ENCODE measurements at regions not wholly inside any gene's neighbourhood (a gene's known extent, or its start where the extent isn't known, plus 50 kb on each side); places are given as distances from the start of the nearest gene placed in this dataset.

GRCh38 chr2:19609266-19609665, 250.8 kb upstream of the OSR1 start:
- intact Hi-C loops (cut with micrococcal nuclease) = no loop called here

- intact Hi-C loops (cut with micrococcal nuclease) = no loop called here
Observed at GRCh38 chr2:19607931-19608771, 249.7 kb upstream of the OSR1 start.

GRCh38 chr2:19607400-19607799, 249.0 kb upstream of the OSR1 start:
- intact Hi-C loops (cut with micrococcal nuclease) = no loop called here

GRCh38 chr2:19600982-19601381, 242.6 kb upstream of the OSR1 start:
- intact Hi-C loops (cut with micrococcal nuclease) = no loop called here

- intact Hi-C loops (cut with micrococcal nuclease) = no loop called here
Observed at GRCh38 chr2:19600506-19600905, 242.1 kb upstream of the OSR1 start.

GRCh38 chr2:19598971-19599370, 240.5 kb upstream of the OSR1 start:
- intact Hi-C loops (cut with micrococcal nuclease) = no loop called here

GRCh38 chr2:19592197-19592596, 233.8 kb upstream of the OSR1 start:
- intact Hi-C loops (cut with micrococcal nuclease) = no loop called here

- intact Hi-C loops (cut with micrococcal nuclease) = no loop called here
Observed at GRCh38 chr2:19589791-19590190, 231.4 kb upstream of the OSR1 start.

- intact Hi-C loops (cut with micrococcal nuclease) = no loop called here
Observed at GRCh38 chr2:19580830-19581229, 222.4 kb upstream of the OSR1 start.

GRCh38 chr2:19580264-19580663, 221.8 kb upstream of the OSR1 start:
- intact Hi-C loops (cut with micrococcal nuclease) = no loop called here

GRCh38 chr2:19579461-19579860, 221.0 kb upstream of the OSR1 start:
- intact Hi-C loops (cut with micrococcal nuclease) = no loop called here

GRCh38 chr2:19577723-19578122, 219.3 kb upstream of the OSR1 start:
- intact Hi-C loops (cut with micrococcal nuclease) = no loop called here

- intact Hi-C loops (cut with micrococcal nuclease) = no loop called here
Observed at GRCh38 chr2:19576411-19576810, 218.0 kb upstream of the OSR1 start.

GRCh38 chr2:19575641-19576040, 217.2 kb upstream of the OSR1 start:
- intact Hi-C loops (cut with micrococcal nuclease) = no loop called here

- intact Hi-C loops (cut with micrococcal nuclease) = no loop called here
Observed at GRCh38 chr2:19574778-19575260, 216.4 kb upstream of the OSR1 start.

- intact Hi-C loops (cut with micrococcal nuclease) = no loop called here
Observed at GRCh38 chr2:19573784-19574183, 215.4 kb upstream of the OSR1 start.

- intact Hi-C loops (cut with micrococcal nuclease) = no loop called here
Observed at GRCh38 chr2:19571773-19572172, 213.3 kb upstream of the OSR1 start.

GRCh38 chr2:19569300-19569791, 210.9 kb upstream of the OSR1 start:
- intact Hi-C loops (cut with micrococcal nuclease) = no loop called here

GRCh38 chr2:19568809-19569208, 210.4 kb upstream of the OSR1 start:
- intact Hi-C loops (cut with micrococcal nuclease) = no loop called here

GRCh38 chr2:19560785-19561184, 202.4 kb upstream of the OSR1 start:
- intact Hi-C loops (cut with micrococcal nuclease) = no loop called here

GRCh38 chr2:19559596-19560240, 201.3 kb upstream of the OSR1 start:
- intact Hi-C loops (cut with micrococcal nuclease) = no loop called here

GRCh38 chr2:19556648-19557047, 198.2 kb upstream of the OSR1 start:
- intact Hi-C loops (cut with micrococcal nuclease) = no loop called here

- intact Hi-C loops (cut with micrococcal nuclease) = no loop called here
Observed at GRCh38 chr2:19554520-19554919, 196.1 kb upstream of the OSR1 start.
